WTC11 (cell line): ENCODE measurements at regions not wholly inside any gene's neighbourhood (a gene's known extent, or its start where the extent isn't known, plus 50 kb on each side); places are given as distances from the start of the nearest gene placed in this dataset.

Experiments used
- ESRRA ChIP-seq: sonication (generic); formaldehyde crosslinking; IDR thresholded peaks from 2 replicates; pipeline ENCODE4 v1.8.1; 2022; ENCODE audit warnings: mild to moderate bottlenecking, missing genetic modification reagents, borderline replicate concordance
- NFATC4 ChIP-seq: fragments of 250-450 bp; sonication (Bioruptor Pico); IDR thresholded peaks from 2 replicates; pipeline ENCODE4 v1.9.0; 2021; ENCODE audit warnings: mild to moderate bottlenecking
- NR2C2 ChIP-seq: sonication (generic); formaldehyde crosslinking; IDR thresholded peaks from 2 replicates; pipeline ENCODE4 v1.8.0; 2022; ENCODE audit warnings: mild to moderate bottlenecking, missing genetic modification reagents
- PRRX2 ChIP-seq: fragments of 250-450 bp; sonication (Bioruptor Pico); IDR thresholded peaks from 2 replicates; pipeline ENCODE4 v1.8.0; 2021; ENCODE audit warnings: mild to moderate bottlenecking
- RELA ChIP-seq: sonication (generic); formaldehyde crosslinking; IDR thresholded peaks from 2 replicates; pipeline ENCODE4 v1.8.1; 2022; ENCODE audit warnings: missing genetic modification reagents, mild to moderate bottlenecking, borderline replicate concordance
- TF ChIP-seq, protein P1 (sequence below): sonication (generic); formaldehyde crosslinking; IDR thresholded peaks from 2 replicates; pipeline ENCODE4 v1.8.1; 2023; ENCODE audit warnings: mild to moderate bottlenecking, missing genetic modification reagents, borderline replicate concordance
- TF ChIP-seq, protein P2 (sequence below): sonication (generic); formaldehyde crosslinking; IDR thresholded peaks from 2 replicates; pipeline ENCODE4 v1.8.0; 2023; ENCODE audit warnings: missing genetic modification reagents
- TF ChIP-seq, protein P3 (sequence below): sonication (generic); formaldehyde crosslinking; IDR thresholded peaks from 2 replicates; pipeline ENCODE4 v1.8.1; 2022; ENCODE audit warnings: mild to moderate bottlenecking, missing genetic modification reagents, moderate library complexity, borderline replicate concordance
- TF ChIP-seq, protein P4 (sequence below): sonication (generic); formaldehyde crosslinking; IDR thresholded peaks from 2 replicates; pipeline ENCODE4 v1.8.1; 2023; ENCODE audit warnings: mild to moderate bottlenecking, missing genetic modification reagents, moderate library complexity
- TF ChIP-seq, protein P5 (sequence below): sonication (generic); formaldehyde crosslinking; IDR thresholded peaks from 2 replicates; pipeline ENCODE4 v1.8.1; 2022; ENCODE audit warnings: low read depth, missing genetic modification reagents, borderline replicate concordance
- TF ChIP-seq, protein P6 (sequence below): sonication (generic); formaldehyde crosslinking; IDR thresholded peaks from 2 replicates; pipeline ENCODE4 v1.8.1; 2023; ENCODE audit warnings: mild to moderate bottlenecking, moderate library complexity, missing genetic modification reagents
- TF ChIP-seq, protein P7 (sequence below): fragments of 250-450 bp; sonication (Bioruptor Pico); IDR thresholded peaks from 2 replicates; pipeline ENCODE4 v1.9.0; 2021; ENCODE audit warnings: mild to moderate bottlenecking, borderline replicate concordance

DNA sequence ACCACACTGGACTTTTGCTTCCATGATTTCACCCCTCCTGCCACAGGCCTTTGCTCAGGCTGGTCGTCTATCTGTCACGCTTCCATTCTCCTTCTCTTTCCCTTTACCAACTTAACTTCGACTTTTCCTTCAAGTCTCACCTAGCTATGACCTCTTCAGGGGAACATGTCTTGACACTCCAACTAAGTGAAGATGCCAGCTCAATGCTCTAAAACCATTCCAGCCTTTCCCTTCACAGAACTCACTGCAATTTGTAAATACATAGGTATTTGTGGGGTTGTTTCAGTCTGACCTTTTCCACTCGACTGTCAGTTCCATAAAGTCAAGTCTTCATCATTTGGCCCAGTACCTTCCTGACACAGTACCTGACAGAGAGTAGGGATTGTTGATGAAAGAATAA is 358.6 kb upstream of the CAMK1G start (continued):
- TF ChIP-seq, protein P1, sequence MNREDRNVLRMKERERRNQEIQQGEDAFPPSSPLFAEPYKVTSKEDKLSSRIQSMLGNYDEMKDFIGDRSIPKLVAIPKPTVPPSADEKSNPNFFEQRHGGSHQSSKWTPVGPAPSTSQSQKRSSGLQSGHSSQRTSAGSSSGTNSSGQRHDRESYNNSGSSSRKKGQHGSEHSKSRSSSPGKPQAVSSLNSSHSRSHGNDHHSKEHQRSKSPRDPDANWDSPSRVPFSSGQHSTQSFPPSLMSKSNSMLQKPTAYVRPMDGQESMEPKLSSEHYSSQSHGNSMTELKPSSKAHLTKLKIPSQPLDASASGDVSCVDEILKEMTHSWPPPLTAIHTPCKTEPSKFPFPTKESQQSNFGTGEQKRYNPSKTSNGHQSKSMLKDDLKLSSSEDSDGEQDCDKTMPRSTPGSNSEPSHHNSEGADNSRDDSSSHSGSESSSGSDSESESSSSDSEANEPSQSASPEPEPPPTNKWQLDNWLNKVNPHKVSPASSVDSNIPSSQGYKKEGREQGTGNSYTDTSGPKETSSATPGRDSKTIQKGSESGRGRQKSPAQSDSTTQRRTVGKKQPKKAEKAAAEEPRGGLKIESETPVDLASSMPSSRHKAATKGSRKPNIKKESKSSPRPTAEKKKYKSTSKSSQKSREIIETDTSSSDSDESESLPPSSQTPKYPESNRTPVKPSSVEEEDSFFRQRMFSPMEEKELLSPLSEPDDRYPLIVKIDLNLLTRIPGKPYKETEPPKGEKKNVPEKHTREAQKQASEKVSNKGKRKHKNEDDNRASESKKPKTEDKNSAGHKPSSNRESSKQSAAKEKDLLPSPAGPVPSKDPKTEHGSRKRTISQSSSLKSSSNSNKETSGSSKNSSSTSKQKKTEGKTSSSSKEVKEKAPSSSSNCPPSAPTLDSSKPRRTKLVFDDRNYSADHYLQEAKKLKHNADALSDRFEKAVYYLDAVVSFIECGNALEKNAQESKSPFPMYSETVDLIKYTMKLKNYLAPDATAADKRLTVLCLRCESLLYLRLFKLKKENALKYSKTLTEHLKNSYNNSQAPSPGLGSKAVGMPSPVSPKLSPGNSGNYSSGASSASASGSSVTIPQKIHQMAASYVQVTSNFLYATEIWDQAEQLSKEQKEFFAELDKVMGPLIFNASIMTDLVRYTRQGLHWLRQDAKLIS (CRISPR knock-in tag), result no peak
- no peak for TF ChIP-seq NFATC4 (CRISPR knock-in tag)
- TF ChIP-seq, protein P2, sequence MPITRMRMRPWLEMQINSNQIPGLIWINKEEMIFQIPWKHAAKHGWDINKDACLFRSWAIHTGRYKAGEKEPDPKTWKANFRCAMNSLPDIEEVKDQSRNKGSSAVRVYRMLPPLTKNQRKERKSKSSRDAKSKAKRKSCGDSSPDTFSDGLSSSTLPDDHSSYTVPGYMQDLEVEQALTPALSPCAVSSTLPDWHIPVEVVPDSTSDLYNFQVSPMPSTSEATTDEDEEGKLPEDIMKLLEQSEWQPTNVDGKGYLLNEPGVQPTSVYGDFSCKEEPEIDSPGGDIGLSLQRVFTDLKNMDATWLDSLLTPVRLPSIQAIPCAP, result no peak
- TF ChIP-seq, protein P3, sequence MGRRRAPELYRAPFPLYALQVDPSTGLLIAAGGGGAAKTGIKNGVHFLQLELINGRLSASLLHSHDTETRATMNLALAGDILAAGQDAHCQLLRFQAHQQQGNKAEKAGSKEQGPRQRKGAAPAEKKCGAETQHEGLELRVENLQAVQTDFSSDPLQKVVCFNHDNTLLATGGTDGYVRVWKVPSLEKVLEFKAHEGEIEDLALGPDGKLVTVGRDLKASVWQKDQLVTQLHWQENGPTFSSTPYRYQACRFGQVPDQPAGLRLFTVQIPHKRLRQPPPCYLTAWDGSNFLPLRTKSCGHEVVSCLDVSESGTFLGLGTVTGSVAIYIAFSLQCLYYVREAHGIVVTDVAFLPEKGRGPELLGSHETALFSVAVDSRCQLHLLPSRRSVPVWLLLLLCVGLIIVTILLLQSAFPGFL, result no peak
- TF ChIP-seq ESRRA (CRISPR knock-in tag), result no peak
- no peak for TF ChIP-seq NR2C2 (CRISPR knock-in tag)
- no peak for TF ChIP-seq PRRX2 (CRISPR knock-in tag)
- TF ChIP-seq, protein P4, sequence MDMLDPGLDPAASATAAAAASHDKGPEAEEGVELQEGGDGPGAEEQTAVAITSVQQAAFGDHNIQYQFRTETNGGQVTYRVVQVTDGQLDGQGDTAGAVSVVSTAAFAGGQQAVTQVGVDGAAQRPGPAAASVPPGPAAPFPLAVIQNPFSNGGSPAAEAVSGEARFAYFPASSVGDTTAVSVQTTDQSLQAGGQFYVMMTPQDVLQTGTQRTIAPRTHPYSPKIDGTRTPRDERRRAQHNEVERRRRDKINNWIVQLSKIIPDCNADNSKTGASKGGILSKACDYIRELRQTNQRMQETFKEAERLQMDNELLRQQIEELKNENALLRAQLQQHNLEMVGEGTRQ (CRISPR knock-in tag), result no peak
- TF ChIP-seq, protein P5, sequence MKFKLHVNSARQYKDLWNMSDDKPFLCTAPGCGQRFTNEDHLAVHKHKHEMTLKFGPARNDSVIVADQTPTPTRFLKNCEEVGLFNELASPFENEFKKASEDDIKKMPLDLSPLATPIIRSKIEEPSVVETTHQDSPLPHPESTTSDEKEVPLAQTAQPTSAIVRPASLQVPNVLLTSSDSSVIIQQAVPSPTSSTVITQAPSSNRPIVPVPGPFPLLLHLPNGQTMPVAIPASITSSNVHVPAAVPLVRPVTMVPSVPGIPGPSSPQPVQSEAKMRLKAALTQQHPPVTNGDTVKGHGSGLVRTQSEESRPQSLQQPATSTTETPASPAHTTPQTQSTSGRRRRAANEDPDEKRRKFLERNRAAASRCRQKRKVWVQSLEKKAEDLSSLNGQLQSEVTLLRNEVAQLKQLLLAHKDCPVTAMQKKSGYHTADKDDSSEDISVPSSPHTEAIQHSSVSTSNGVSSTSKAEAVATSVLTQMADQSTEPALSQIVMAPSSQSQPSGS (CRISPR knock-in tag), result no peak
- TF ChIP-seq RELA (CRISPR knock-in tag), result no peak
- TF ChIP-seq, protein P6, sequence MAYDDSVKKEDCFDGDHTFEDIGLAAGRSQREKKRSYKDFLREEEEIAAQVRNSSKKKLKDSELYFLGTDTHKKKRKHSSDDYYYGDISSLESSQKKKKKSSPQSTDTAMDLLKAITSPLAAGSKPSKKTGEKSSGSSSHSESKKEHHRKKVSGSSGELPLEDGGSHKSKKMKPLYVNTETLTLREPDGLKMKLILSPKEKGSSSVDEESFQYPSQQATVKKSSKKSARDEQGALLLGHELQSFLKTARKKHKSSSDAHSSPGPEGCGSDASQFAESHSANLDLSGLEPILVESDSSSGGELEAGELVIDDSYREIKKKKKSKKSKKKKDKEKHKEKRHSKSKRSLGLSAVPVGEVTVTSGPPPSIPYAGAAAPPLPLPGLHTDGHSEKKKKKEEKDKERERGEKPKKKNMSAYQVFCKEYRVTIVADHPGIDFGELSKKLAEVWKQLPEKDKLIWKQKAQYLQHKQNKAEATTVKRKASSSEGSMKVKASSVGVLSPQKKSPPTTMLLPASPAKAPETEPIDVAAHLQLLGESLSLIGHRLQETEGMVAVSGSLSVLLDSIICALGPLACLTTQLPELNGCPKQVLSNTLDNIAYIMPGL (CRISPR knock-in tag), result no peak
- TF ChIP-seq, protein P7, sequence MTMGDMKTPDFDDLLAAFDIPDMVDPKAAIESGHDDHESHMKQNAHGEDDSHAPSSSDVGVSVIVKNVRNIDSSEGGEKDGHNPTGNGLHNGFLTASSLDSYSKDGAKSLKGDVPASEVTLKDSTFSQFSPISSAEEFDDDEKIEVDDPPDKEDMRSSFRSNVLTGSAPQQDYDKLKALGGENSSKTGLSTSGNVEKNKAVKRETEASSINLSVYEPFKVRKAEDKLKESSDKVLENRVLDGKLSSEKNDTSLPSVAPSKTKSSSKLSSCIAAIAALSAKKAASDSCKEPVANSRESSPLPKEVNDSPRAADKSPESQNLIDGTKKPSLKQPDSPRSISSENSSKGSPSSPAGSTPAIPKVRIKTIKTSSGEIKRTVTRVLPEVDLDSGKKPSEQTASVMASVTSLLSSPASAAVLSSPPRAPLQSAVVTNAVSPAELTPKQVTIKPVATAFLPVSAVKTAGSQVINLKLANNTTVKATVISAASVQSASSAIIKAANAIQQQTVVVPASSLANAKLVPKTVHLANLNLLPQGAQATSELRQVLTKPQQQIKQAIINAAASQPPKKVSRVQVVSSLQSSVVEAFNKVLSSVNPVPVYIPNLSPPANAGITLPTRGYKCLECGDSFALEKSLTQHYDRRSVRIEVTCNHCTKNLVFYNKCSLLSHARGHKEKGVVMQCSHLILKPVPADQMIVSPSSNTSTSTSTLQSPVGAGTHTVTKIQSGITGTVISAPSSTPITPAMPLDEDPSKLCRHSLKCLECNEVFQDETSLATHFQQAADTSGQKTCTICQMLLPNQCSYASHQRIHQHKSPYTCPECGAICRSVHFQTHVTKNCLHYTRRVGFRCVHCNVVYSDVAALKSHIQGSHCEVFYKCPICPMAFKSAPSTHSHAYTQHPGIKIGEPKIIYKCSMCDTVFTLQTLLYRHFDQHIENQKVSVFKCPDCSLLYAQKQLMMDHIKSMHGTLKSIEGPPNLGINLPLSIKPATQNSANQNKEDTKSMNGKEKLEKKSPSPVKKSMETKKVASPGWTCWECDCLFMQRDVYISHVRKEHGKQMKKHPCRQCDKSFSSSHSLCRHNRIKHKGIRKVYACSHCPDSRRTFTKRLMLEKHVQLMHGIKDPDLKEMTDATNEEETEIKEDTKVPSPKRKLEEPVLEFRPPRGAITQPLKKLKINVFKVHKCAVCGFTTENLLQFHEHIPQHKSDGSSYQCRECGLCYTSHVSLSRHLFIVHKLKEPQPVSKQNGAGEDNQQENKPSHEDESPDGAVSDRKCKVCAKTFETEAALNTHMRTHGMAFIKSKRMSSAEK (CRISPR knock-in tag), result no peak
